ENCODE measurements at regions not wholly inside any gene's neighbourhood (a gene's known extent, or its start where the extent isn't known, plus 50 kb on each side); places are given as distances from the start of the nearest gene placed in this dataset.
A peak's percentile ranks its signal among the peaks of the same experiment; 100 is the strongest.
"Not testable (repeated sequence)": the region's sequence is repeated elsewhere in the genome, so short reads cannot be mapped to it uniquely, and the experiment has no call there.

DNA sequence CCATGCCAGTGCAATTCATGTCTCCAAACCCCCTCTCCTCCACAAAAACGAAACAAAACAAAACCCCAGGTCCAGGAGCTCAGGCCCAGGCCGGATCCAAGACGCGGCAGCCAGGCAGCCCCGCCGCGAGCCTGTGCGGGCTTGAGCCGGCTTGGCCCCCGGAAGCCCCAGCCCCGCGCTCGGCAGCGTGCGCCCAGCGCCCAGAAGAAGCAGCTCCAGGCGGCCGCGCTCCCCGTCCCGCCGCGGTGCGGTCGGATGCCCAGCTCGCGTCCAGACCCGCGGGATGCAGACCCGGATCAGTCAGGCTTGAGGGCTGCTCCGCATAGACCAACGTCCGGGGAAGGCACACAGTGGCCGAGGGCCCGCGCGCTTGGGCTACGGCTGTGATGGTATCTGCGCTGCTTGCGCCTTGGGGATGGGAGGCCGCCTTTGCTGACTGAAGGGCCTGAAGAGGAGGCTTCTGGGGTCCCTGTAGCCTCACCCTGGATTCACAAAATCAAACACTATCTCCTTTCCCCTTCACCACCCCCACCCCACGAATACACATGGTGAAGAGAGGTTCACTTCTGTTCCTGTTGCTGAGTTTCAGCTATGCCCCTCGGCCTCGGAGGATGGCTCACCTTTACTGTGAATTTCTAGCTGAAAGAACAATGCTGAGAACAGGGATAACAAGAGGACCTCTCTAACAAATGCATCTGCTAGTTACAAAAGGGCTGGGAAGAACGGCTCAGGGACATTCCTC lies 79.9 kb upstream of the EN2 start:
- no peak for DNase-seq

DNA sequence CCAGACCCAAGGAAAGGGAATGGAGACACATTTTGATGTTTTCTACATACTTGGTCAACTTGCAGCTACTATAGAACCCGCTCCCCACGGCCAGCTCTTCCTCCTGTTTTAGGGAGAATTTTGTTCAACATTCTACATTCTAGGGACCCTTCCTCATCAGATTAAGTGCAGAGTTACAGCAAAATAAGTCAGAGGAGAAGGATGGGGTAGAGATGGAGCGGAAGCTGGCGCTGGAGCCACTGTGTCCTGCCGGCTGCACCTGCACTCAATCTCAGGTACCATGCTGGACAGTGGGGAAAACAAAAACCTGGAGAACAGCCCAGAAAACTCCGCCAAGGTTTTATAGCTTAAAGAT lies 79.4 kb upstream of the EN2 start:
- DNase-seq = no peak

DNA sequence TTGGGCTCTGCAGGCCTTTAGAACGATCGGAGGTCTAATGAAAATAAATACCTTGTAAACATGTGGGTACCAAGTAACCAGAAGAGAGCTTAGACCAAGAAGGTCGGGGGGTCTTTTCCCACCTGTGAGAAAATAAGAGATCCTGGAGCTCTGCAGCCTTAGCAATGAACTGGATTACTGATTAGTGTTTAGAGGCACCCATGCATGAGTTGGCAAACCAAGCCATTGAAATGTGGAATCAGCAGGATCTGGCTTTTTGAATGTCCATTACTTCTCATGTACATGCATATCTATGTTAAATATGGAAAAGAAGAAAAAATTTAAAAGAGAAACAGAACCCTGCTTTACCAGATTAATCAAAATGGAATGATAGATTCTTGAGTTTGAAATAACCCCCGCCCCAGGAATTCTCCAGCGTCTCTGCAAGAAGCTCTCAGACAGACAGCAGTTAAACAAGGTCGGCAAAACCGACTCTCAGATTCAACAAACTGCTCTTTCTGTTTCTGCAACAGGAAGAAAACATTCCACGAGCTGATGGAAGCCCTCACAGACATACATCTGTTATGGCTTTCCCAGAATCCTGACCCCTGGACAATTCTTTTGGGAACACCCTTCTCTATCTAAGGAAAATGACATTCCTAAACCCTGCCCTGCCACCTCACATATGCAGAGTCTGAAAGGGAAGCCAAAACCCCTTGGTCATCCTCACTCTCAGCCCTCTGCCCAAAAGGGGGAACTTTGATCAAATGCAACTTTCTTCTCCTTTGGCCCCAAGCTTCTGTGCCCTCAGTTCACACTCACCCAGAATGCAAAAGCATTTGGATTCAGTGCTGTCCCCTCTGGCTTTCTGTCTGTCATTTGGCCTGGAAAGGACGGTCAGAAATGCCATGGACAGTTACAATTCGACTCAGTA lies 78.7 kb upstream of the EN2 start:
- DNase-seq = no peak

DNA sequence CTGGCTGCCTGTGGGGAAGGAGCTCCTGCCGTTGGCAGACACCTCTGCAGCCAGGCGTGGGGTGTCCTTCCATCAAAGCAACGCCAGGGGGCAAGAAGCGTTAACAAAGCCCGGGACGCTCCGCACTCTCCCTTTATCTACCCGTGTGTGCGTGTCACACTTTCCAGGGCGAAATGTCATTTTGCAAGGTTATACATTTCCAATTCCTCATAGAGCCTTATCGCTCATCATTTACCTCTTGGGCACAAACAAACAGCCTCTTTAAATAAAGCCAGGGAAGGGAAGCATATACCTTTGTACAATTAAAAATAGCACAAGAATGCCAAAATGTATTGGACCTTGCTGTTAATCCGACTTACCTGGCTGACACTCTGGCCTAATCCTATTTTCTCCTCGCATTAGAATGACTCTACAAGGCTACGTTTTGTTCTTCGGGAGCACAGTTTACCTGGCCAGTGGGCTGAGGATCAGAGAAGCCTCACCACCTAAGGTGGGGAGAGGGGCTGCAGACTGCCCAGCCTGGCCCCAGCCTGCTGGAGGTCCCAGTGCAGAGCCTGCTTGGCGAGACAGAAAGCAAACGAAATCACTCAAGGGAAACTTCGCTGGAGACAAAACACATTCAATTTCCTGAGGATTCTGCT lies 77.6 kb upstream of the EN2 start:
- peak; percentile 50 for DNase-seq

DNA sequence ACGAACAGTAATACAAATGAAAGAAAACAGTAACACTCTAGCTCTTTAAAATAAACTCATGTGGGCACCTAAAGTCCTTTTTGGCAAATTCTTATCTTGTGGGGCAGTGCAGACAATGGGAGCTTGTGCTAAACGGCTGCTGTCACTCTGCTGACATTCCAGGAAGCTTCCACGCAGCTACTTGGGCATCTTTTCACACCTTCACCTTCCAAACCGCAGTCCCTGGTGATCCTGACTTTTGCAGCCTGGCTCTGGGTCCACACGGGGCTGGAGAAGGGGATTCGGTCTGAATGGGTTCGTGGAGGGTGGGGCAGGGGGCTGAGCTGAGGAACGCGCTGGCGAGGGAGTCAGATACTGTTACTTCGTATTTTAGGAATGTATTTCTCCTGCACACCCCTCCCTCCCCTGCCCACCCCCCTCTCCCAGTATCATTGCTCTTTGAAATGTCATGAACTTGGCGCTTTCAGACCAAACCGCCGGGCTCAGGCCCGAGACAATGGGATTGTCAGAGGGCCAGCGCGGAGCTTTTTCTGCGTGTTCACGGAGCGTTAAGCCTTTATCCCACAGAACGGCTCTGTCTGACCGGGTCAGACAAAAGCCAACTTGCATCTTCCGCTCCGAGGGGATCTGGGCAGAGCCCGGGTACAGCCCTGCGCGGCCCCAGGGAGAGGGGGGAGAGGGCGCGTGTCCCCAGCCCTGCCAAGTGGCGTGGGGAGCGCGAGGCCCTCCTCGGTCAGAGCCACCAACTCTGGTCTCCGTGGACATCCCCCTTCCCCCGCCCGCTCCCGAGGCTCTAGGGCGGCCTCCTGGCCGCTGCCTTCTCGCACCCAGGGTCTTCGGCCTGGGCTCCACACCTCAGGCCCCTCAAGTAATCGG lies 76.7 kb upstream of the EN2 start:
- DNase-seq = no peak

DNA sequence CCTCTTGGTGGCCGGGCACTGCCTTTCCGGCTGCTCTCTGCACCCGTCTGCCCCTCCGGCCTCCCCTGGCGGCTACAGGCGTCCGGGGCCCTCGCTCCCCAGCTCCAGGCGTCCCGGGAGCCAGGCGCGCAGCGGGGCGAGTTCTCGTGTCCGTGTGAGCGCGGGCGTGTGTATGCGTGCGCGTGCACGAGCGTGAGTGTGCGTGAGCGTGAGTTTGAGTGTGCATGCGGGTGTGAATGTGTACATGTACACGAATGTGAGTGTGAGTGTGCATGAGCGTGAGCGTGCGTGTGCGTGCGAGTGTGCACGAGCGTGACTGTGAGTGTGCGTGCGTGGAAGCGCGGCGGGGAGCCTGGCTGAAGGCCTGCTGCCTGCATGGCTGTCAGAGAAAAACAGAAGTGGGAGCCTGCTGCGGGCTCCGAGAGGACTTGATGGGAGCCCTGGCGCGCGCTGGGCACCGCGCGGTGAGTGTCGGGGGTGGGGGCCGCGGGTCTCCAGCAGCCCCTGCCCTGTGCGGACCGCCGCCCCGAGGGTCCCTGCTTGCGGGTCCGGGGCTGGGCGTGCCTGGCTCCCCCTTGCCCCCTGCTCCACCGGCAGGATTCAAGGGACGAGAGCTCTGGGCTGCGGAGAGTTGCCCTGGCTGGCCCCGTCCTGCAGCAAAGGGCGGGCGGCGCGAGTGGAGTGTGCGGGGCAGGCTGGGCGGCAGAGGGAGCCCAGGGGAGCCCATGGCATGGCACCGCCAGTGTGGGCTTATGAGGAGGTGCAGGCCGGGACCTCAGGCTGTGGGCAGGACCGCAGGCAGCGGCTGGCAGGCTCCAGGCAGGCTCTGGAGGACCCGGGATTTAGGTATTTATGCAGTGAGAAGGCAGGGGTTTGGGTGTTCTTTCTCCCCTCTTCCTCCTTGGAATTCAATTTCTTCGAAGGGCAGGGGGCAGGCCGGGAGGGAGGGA lies 75.8 kb upstream of the EN2 start:
- DNase-seq = no peak

DNA sequence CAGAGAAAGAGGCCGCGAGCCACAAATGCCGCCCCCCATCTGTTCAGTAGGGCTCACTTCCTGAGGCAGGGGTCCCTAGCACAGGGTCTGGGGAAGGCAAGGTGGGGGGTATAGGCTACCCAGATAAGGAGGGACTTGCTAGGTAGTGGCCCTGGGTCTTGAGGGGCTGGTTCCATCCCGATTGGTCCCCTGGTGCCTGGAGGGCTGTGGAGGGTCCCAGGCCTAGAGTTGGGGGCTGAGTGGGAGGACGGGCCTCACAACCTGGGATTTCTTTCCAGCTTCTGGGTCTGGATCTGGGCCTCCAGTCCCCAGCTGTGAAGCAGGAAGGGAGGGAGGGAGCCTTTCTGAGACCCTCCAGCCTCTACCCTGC lies 75.1 kb upstream of the EN2 start:
- DNase-seq = no peak

GRCh38 chr7:155383756-155384491 lies 74.0 kb upstream of the EN2 start:
- no peak for DNase-seq

GRCh38 chr7:155384751-155385150 lies 73.2 kb upstream of the EN2 start:
- no peak for DNase-seq

- DNase-seq = not testable (repeated sequence)
Observed at GRCh38 chr7:155385182-155385581, 72.7 kb upstream of the EN2 start.

DNA sequence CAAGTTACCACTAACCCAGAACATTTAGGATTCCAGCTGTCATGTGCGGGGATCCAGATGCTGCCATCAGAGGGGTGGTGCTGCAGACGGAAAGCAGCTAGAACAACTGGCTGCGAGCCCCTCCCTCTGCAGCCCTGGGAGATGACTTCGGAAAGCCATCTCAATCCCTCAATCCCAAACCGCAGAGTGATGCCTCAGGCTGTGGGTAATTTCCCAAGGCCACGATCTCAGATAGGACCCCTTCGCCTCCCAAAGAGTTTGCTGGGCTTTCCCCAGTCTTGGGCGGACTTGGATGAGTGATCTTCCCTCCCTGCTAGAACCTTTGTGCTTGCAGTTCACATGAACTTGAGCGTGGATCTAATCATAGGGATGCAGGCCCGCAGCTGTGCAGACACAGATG lies 71.3 kb upstream of the EN2 start:
- DNase-seq = no peak

DNA sequence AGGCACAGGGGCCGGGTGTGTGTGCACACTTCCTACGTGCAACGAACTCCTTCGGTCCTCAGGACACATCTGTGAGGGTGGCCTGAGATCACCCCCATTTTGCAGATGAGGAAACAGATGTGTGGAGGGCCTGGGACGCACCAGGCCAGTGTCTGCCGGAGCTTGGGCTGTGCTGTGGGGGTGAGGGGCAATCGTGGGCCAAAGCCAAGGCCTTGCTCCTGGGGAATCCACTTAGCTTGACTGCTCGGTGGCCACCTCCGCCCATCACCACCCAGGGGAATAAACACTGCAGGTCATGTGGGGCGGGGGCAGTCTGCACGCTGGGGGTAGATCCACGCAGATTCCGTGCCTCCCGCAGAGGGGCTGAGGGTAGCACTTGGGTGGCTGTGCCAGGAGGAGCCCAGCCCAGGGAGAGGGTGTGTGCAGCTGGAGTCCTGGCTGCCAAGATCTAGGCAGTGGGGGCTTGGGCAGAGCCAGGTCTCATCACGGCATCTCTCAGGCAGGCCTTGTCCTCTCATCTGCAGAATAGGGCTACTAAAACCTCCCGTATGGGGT lies 70.8 kb upstream of the EN2 start:
- no peak for DNase-seq

DNA sequence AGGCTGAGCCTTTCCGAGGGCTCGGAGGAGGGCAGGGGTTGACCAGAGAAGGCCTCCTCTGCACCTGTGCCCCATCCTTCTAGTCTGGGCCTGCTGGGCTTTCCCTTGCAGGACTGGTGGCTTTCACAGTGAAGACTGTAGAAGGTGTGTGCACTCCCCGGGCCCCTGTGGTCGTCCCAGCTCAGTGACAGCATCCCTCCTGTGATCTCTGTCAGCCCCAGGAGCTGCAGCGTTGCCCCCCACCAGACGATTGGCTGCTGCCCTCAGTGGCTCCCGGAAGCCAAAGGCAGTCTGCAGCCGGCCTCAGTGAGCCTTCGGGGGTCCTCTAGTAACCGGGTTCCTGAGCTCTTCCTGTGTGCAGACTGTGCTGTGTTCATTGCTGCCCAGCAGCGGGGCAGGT lies 69.4 kb upstream of the EN2 start:
- DNase-seq = no peak

DNA sequence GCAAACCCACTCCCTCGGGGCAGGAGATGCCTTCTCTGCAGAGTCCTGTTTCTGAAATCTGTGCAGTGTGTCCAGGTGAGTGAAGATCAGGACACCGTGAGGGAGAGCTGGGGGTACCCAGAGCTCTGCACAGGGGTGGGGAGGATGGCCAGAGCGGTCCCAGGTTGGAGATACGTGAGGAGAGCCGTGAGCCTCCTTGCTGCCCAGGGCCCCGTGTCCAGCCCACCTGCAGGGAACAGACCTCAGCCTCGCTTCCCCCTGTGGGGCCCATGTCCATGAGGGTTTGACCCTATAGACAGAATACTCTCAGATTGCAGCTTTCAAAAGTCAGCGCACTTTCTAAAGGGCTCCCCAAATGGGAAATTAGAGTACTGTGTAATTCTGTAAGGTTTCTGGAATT lies 66.5 kb upstream of the EN2 start:
- no peak for DNase-seq

GRCh38 chr7:155392726-155393570 lies 65.0 kb upstream of the EN2 start:
- DNase-seq = no peak

DNA sequence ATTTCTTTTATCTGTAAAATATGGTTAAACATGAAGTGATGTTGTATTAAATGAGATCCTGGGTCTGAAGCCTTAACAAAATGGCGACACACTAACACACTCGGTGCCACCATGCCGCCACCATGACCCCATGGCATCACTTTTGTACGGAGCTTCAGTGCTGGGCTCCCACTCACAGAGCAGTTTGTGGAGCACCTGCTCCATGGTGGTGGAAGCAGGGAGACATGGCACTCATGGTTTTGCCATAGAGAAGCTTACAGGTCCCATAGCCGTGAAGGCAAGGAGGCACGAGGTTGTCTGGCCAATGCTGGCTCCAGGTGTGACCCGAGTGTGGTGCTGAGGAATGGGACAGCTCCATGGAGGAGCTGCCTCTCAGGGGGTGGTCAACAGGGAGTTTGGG lies 63.5 kb upstream of the EN2 start:
- no peak for DNase-seq

DNA sequence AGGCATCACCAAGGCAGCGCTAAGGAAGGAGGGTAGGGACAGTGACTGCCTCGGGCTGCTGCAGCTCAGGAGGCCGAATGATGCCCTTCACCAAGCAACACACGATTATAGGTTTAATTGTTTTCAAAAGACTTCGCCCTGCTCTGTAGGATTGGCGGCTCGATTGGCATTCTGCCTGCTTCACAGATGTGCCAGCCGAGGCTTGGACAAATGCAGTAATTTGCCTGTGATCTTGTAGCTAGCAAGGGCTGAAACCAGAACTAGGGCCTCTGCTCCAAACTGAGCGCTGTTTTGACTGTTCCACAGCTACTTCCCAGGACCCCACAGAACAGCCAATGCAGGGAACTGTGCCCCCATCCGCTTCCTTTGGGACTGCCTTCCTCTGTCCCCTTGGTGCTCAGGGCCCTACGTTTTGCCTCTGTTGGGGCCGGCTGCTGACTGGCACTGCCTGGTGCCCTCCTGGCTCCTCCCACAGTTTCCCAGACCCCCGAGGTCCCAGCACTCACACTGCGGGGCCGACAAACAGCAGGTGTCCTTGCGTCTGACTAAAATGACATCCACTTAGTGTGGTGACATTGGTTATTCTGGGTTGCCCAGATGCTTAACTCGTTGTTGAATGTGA lies 62.6 kb upstream of the EN2 start:
- DNase-seq = no peak

- DNase-seq = no peak
Observed at GRCh38 chr7:155396661-155397060, 61.3 kb upstream of the EN2 start.
